Keratinocyte (primary cell): ENCODE measurements at regions not wholly inside any gene's neighbourhood (a gene's known extent, or its start where the extent isn't known, plus 50 kb on each side); places are given as distances from the start of the nearest gene placed in this dataset.

Experiments used
- CTCF ChIP-seq, 3 experiments: IDR thresholded peaks in 1 of 3; conservative IDR thresholded peaks in 1 of 3; optimal IDR thresholded peaks in 1 of 3; 2 replicates in 2 of 3; 3 replicates in 1 of 3; pipeline versions ENCODE3 to v1.5.1; 2011; ENCODE audit warnings: low read length in 3 of 3, mild to moderate bottlenecking in 3 of 3, moderate library complexity in 2 of 3, control low read depth in 1 of 3, inconsistent platforms in 1 of 3; ENCODE audit not compliant: insufficient read depth in 2 of 3; ENCODE audit errors: extremely low read depth in 1 of 3
- EZH2 ChIP-seq: IDR thresholded peaks from one replicate; pipeline ENCODE4 v1.6.1; 2012; ENCODE audit warnings: inconsistent platforms, mild to moderate bottlenecking, low read length, moderate library complexity

DNA sequence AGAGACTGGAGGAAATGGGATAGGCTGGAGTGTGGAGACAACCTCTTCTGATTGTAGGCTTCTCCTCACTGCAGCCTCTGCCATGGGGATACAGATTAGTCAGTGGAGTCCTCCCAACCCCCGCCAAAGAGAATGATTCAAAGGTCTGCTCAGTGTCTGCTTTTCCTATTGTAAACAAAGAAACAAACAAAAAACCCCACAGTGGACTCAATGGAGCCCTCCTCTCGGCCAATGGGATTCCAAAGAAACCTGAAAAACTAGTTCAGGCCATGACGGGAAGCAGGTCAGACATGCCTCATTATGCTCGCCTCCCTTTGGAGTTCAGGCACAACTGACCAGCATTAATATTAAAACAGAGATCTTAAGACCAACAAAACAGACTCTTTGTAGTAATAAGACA lies 85.8 kb downstream of the SEC61B start:
- TF ChIP-seq CTCF (optimal IDR thresholded peaks at IDR 0.05 in 1 of 3, IDR thresholded peaks at IDR 0.05 in 1 of 3, conservative IDR thresholded peaks at IDR 0.05 in 1 of 3; ENCODE audit: extremely low read depth in 1 of 3, insufficient read depth in 2 of 3, low read length in 3 of 3), result no peak
- TF ChIP-seq EZH2, result no peak
